Testis (tissue), 2 donors: ENCODE measurements at regions not wholly inside any gene's neighbourhood (a gene's known extent, or its start where the extent isn't known, plus 50 kb on each side); places are given as distances from the start of the nearest gene placed in this dataset.

Experiments used
- CTCF ChIP-seq, 3 experiments: fragments of 450-650 bp in 2 of 3; fragments of 200-600 bp in 1 of 3; sonication (generic) in 1 of 3; IDR thresholded peaks; one replicate each; pipeline ENCODE4 v1.5.1; 2016 to 2019; ENCODE audit warnings: antibody characterized with exemption in 3 of 3, mild to moderate bottlenecking in 2 of 3, moderate library complexity in 1 of 3
- POLR2A ChIP-seq: fragments of 450-650 bp; IDR thresholded peaks from one replicate; pipeline ENCODE4 v1.6.1; 2017; ENCODE audit warnings: antibody characterized with exemption, mild to moderate bottlenecking, moderate library complexity

DNA sequence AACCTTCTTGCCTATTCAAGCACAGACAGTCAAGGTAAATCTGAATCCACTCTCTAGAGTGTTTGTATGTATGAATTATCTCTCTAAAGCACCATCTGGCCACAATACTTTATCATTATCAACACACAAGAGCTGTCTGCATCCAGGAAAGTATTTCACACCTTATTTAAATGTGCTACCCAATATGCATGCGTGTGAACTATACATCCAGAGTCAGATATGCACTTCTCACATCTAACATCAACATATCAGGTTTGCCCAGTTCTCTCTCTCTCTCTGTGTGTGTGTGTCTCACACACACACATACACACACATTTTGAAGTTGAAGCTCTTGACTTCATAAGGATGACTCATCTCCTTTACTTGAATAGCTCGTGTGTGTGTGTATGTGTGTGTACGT is 697.5 kb upstream of the PCDH20 start:
- TF ChIP-seq CTCF (IDR thresholded peaks at IDR 0.05) (no peak), POLR2A (no peak)
